K562 (cell line): ENCODE measurements at regions not wholly inside any gene's neighbourhood (a gene's known extent, or its start where the extent isn't known, plus 50 kb on each side); places are given as distances from the start of the nearest gene placed in this dataset.

ENCODE experiments used
- ATAC-seq: fragments of 200-7000 bp; cut with Tn5 transposase; 3 replicates; pipeline ENCODE4 v1.9.1; 2020; ENCODE audit warnings: moderate library complexity
- BruUV-seq: library from RNA; stranded (reverse); fragments of 400-500 nt; replicated peaks from 2 replicates; lab custom pipeline; 2021; lab: Mats Ljungman, UMichigan
- CTCF ChIA-PET: fragments of 300-600 bp; formaldehyde crosslinking; extraction: SDS; loops from one replicate; lab custom pipeline; 2021; ENCODE audit warnings: low intra/inter-chr PET ratio; lab: Yijun Ruan, JAX
- POLR2A ChIA-PET: fragments of 300-600, 350-650 bp; sonication (Branson Sonifier 250); formaldehyde crosslinking; extraction: SDS; loops from one replicate; lab custom pipeline; 2021; ENCODE audit warnings: antibody characterized with exemption, inconsistent platforms; lab: Yijun Ruan, JAX
- DNase-seq, 4 experiments: peaks; one replicate each; pipeline versions ENCODE4 v3.0.0 to v3.0.0-alpha.2; 2011 to 2018; ENCODE audit warnings: low spot score in 3 of 4, mixed read lengths in 3 of 4; ENCODE audit errors: extremely low read depth in 1 of 4
- FAIRE-seq: peaks from 2 replicates; lab custom pipeline; 2011; peaks lifted over from hg19 to GRCh38; lab: Jason Lieb, UNC
- H2AFZ ChIP-seq: 2 replicates; pipeline ENCODE4 v1.6.0; 2011; ENCODE audit warnings: low read depth, low read length, control low read depth, inconsistent platforms
- H3K27ac ChIP-seq: fragments of 200-600 bp; 3 replicates; pipeline ENCODE4 v1.8.0; 2011; ENCODE audit warnings: low read depth, mild to moderate bottlenecking, control low read depth, inconsistent platforms, low read length, moderate library complexity, mixed read lengths; ENCODE audit errors: extremely low read depth
- H3K27me3 ChIP-seq, 2 experiments: fragments of 300-600 bp in 1 of 2; 2 replicates in 1 of 2; 3 replicates in 1 of 2; pipeline versions ENCODE4 v1.6.0 to v1.8.0; 2011; ENCODE audit warnings: inconsistent platforms in 2 of 2, low read length in 2 of 2, mild to moderate bottlenecking in 1 of 2, mixed read lengths in 1 of 2, moderate library complexity in 1 of 2; ENCODE audit not compliant: control insufficient read depth in 2 of 2, insufficient read depth in 2 of 2
- H3K36me3 ChIP-seq: fragments of 300-600 bp; 3 replicates; pipeline ENCODE4 v1.8.0; 2011; ENCODE audit warnings: mild to moderate bottlenecking, low read length, inconsistent platforms; ENCODE audit not compliant: control insufficient read depth, insufficient read depth
- H3K4me1 ChIP-seq, 2 experiments: fragments of 200-600 bp in 1 of 2; replicated peaks in 1 of 2; 2 replicates in 1 of 2; 3 replicates in 1 of 2; pipeline versions ENCODE4 v1.5.1 to v1.8.0; 2011; ENCODE audit warnings: inconsistent platforms in 2 of 2, low read length in 2 of 2, mild to moderate bottlenecking in 1 of 2, mixed read lengths in 1 of 2, moderate library complexity in 1 of 2; ENCODE audit not compliant: control insufficient read depth in 2 of 2, insufficient read depth in 2 of 2
- H3K4me2 ChIP-seq: 2 replicates; pipeline ENCODE4 v1.6.1; 2011; ENCODE audit warnings: low read length, control low read depth, inconsistent platforms, mixed read lengths; ENCODE audit not compliant: insufficient read depth
- H3K4me3 ChIP-seq: fragments of 200-600 bp; sonication (generic), shearing (Covaris generic); 2 replicates; pipeline ENCODE4 v1.5.1; 2016; ENCODE audit warnings: control low read depth, inconsistent platforms
- H3K79me2 ChIP-seq: fragments of 200-600 bp; 3 replicates; pipeline ENCODE4 v1.8.0; 2011; ENCODE audit warnings: low read length, inconsistent platforms; ENCODE audit not compliant: control insufficient read depth, insufficient read depth
- H3K9ac ChIP-seq, 2 experiments: 2 replicates each; pipeline versions ENCODE4 v1.6.0 to v1.6.1; 2011; ENCODE audit warnings: low read depth in 2 of 2, low read length in 2 of 2, control low read depth in 1 of 2, inconsistent platforms in 1 of 2, mild to moderate bottlenecking in 1 of 2, mixed read lengths in 1 of 2; ENCODE audit not compliant: insufficient read depth in 1 of 2
- H3K9me1 ChIP-seq: one replicate; pipeline ENCODE4 v1.6.0; 2011; ENCODE audit warnings: inconsistent platforms, mild to moderate bottlenecking, low read length, moderate library complexity; ENCODE audit not compliant: control insufficient read depth, insufficient read depth
- H3K9me3 ChIP-seq: replicated peaks from 2 replicates; pipeline ENCODE4 v1.5.1; 2011; ENCODE audit warnings: low read depth, low read length, inconsistent platforms; ENCODE audit not compliant: control insufficient read depth, insufficient read depth
- H4K20me1 ChIP-seq: replicated peaks from 2 replicates; pipeline ENCODE4 v1.6.1; 2011; ENCODE audit warnings: low read length, inconsistent platforms, mixed read lengths; ENCODE audit not compliant: control insufficient read depth, insufficient read depth
- CTBP1 ChIP-seq: fragments of 450-650 bp; IDR thresholded peaks from 2 replicates; pipeline ENCODE4 v1.6.1; 2016; ENCODE audit warnings: borderline replicate concordance
- ETS1 ChIP-seq: conservative IDR thresholded peaks from 2 replicates; pipeline ENCODE4 v1.6.1; 2011; ENCODE audit warnings: low read depth, mild to moderate bottlenecking, low read length; ENCODE audit not compliant: control insufficient read depth
- GABPB2 ChIP-seq: fragments of 250-450 bp; sonication (Bioruptor Pico); conservative IDR thresholded peaks from 2 replicates; pipeline ENCODE4 v1.5.1; 2021; ENCODE audit warnings: mild to moderate bottlenecking
- HDAC3 ChIP-seq: fragments of 450-650 bp; IDR thresholded peaks from 2 replicates; pipeline ENCODE4 v1.6.1; 2018; ENCODE audit warnings: borderline replicate concordance, mild to moderate bottlenecking, moderate library complexity; ENCODE audit not compliant: partially characterized antibody
- HLTF ChIP-seq: fragments of 450-650 bp; IDR thresholded peaks from 2 replicates; pipeline ENCODE4 v1.6.1; 2016
- HMG20A ChIP-seq: fragments of 450-650 bp; formaldehyde crosslinking; conservative IDR thresholded peaks from 2 replicates; pipeline ENCODE4 v1.4.0; 2020; ENCODE audit warnings: mild to moderate bottlenecking, mixed read lengths
- JUN ChIP-seq, 2 experiments: sonication (generic) in 1 of 2; formaldehyde crosslinking in 1 of 2; IDR thresholded peaks; 2 replicates each; pipeline versions ENCODE4 v1.6.1 to v1.8.0; 2012 to 2022; ENCODE audit warnings: borderline replicate concordance in 2 of 2, mild to moderate bottlenecking in 2 of 2, improper control_type of control experiment in 1 of 2, low read depth in 1 of 2, low read length in 1 of 2, missing genetic modification reagents in 1 of 2
- JUND ChIP-seq, 2 experiments: IDR thresholded peaks; 2 replicates in 1 of 2; 3 replicates in 1 of 2; pipeline ENCODE4 v1.6.1; 2011; ENCODE audit warnings: borderline replicate concordance in 2 of 2, low read depth in 2 of 2, low read length in 2 of 2, improper control_type of control experiment in 1 of 2, missing biosample characterization in 1 of 2, missing genetic modification characterization in 1 of 2, missing genetic modification reagents in 1 of 2
- MAFG ChIP-seq: fragments of 450-650 bp; conservative IDR thresholded peaks from 2 replicates; pipeline ENCODE4 v1.6.1; 2016; ENCODE audit warnings: missing genetic modification characterization, missing compliant biosample characterization
- NFE2 ChIP-seq: IDR thresholded peaks from 2 replicates; pipeline ENCODE4 v1.6.1; 2014; ENCODE audit warnings: antibody characterized with exemption, low read depth
- NUFIP1 ChIP-seq: fragments of 450-650 bp; IDR thresholded peaks from 2 replicates; pipeline ENCODE4 v1.6.1; 2018; ENCODE audit not compliant: partially characterized antibody
- RAD21 ChIP-seq, 2 experiments: fragments of 250-450 bp in 1 of 2; fragments of 450-650 bp in 1 of 2; sonication (Bioruptor Pico) in 1 of 2; formaldehyde crosslinking in 1 of 2; IDR thresholded peaks in 1 of 2; conservative IDR thresholded peaks in 1 of 2; 2 replicates each; pipeline versions ENCODE4 v1.4.0 to v1.8.0; 2020 to 2022; ENCODE audit warnings: mild to moderate bottlenecking in 2 of 2, moderate library complexity in 1 of 2
- SRSF1 ChIP-seq: fragments of 200-400 bp; formaldehyde crosslinking; IDR thresholded peaks from 2 replicates; pipeline ENCODE4 v1.6.1; 2017; ENCODE audit warnings: mild to moderate bottlenecking, low read depth, low read length, moderate library complexity
- TBP ChIP-seq: optimal IDR thresholded peaks from 2 replicates; pipeline ENCODE3; 2011; ENCODE audit warnings: low read depth, low read length, improper control_type of control experiment
- U2AF1 ChIP-seq: fragments of 200-400 bp; formaldehyde crosslinking; optimal IDR thresholded peaks from 2 replicates; pipeline ENCODE3; 2017; ENCODE audit warnings: mild to moderate bottlenecking, low read depth, low read length, moderate library complexity
- ZNF143 ChIP-seq: sonication (generic); formaldehyde crosslinking; IDR thresholded peaks from 2 replicates; pipeline ENCODE4 v1.9.0; 2022; ENCODE audit warnings: mild to moderate bottlenecking, missing genetic modification reagents
- ZNF277 ChIP-seq: fragments of 250-450 bp; sonication (Bioruptor Pico); IDR thresholded peaks from 2 replicates; pipeline ENCODE4 v1.8.0; 2022; ENCODE audit warnings: inconsistent platforms, mild to moderate bottlenecking, moderate library complexity, borderline replicate concordance
- WGBS: fragments of 100-300 bp; shearing (Covaris generic); methylation state at CpG from one replicate; pipeline ENCODE4 v1.1.6; 2016; ENCODE audit warnings: low coverage, mixed read lengths; ENCODE audit not compliant: insufficient coverage; ENCODE audit errors: missing lambda C conversion rate; 5-methylcytosine and 5-hydroxymethylcytosine counted together
- in situ Hi-C: fragments of 300-500 bp; cut with MboI; formaldehyde crosslinking; loops from 4 replicates; pipeline ENCODE4 v1.15.0; 2018; ENCODE audit warnings: inconsistent platforms, mixed read lengths
- intact Hi-C: fragments of 100-400 bp; cut with micrococcal nuclease; formaldehyde crosslinking; loops from 2 replicates; pipeline ENCODE4 v1.14.2; 2022

- 0 out of 2 replicates have a peak, but pooled peaks have one; percentile 26 for TF ChIP-seq JUN (IDR thresholded peaks at IDR 0.05; ENCODE audit: borderline replicate concordance, low read depth, low read length)
- TF ChIP-seq JUN (CRISPR knock-in tag; IDR thresholded peaks at IDR 0.05; ENCODE audit: borderline replicate concordance) = no peak
- no peak for TF ChIP-seq CTBP1
- peak; percentile 36; the same call in 1 of the 2 replicates for TF ChIP-seq JUND (IDR thresholded peaks at IDR 0.05; ENCODE audit: borderline replicate concordance, low read depth, low read length)
- no peak; the same call in 2 of the 3 replicates for TF ChIP-seq JUND (tag; IDR thresholded peaks at IDR 0.05; ENCODE audit: borderline replicate concordance, low read depth, low read length)
- TF ChIP-seq NUFIP1 = no peak
- TF ChIP-seq TBP = no peak
- TF ChIP-seq, all 486 proteins: peak for 11
Measured at GRCh38 chr1:14149431-14149830, 449.1 kb upstream of the KAZN start (continued).

GRCh38 chr1:14156543-14156942 is 441.9 kb upstream of the KAZN start:
- Histone ChIP-seq H3K79me2 (no peaks in the 10 kb centered on the region), H3K4me1 (no peaks in the 10 kb centered on the region), H3K9me3 (no peaks in the 10 kb centered on the region), H3K9me1 (no peaks in the 10 kb centered on the region), H3K36me3 (no peaks in the 10 kb centered on the region), H4K20me1 (no peaks in the 10 kb centered on the region), H2AFZ (no peak overlapping the region), H3K27me3 (no peaks in the 10 kb centered on the region), H3K9ac (no peak overlapping the region), H3K4me3 (no peak overlapping the region), H3K4me2 (no peak overlapping the region), H3K27ac (no peak overlapping the region)
- BruUV-seq = no TSS peak
- ATAC-seq (no peak), DNase-seq (no peak), FAIRE-seq (peak; percentile 6)
- intact Hi-C loops (no loop called here), in situ Hi-C loops (no loop called here)
- ChIA-PET CTCF (no interaction called here), POLR2A (no interaction called here)
- 1% methylated on average over 4 of the region's 4 CpGs for WGBS
- TF ChIP-seq HDAC3 (no peak), HMG20A (CRISPR knock-in tag) (no peak), HLTF (no peak), ZNF277 (no peak), NFE2 (no peak), ETS1 (no peak), RAD21 (CRISPR knock-in tag; conservative IDR thresholded peaks at IDR 0.05 in 1 of 2, IDR thresholded peaks at IDR 0.05 in 1 of 2) (no peak), SRSF1 (no peak), MAFG (tag) (no peak), GABPB2 (CRISPR knock-in tag) (no peak), U2AF1 (no peak), ZNF143 (CRISPR knock-in tag) (no peak)
